ENCODE measurements at regions not wholly inside any gene's neighbourhood (a gene's known extent, or its start where the extent isn't known, plus 50 kb on each side); places are given as distances from the start of the nearest gene placed in this dataset.

DNA sequence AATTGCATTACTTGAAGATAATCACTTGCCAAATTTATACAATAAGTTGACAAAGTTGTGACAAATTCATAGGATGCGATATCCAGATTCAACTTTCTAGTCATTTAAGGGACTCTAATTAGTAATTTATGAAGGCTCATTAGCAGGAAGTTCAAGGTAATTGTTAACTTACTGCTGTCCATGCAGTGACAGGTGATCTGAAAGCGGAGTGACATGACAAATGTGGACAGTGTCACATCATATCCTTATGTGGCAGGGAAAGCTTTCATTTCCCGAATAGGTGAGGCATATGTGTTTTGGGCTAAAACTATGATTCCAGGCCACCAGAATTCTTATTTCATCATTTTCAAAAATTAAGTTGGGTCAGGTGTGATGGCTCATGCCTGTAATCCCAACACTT lies 115.9 kb upstream of the BMP2 start:
- Histone ChIP-seq H3K4me3 (ENCODE audit: low read depth, low read length) (no peak overlapping the region), H3K36me3 (ENCODE audit: control insufficient read depth in 2 of 2, insufficient read depth in 1 of 2, low read length in 2 of 2) (no peaks in the 10 kb centered on the region), H3K27ac (ENCODE audit: extremely low read depth, low read depth, low read length) (no peak overlapping the region), H3K9me3 (ENCODE audit: control insufficient read depth, insufficient read depth, low read depth, low read length) (no peaks in the 10 kb centered on the region), H3K4me1 (ENCODE audit: control insufficient read depth, insufficient read depth, low read length) (no peaks in the 10 kb centered on the region; the same call in 1 of the 2 replicates)
- POLR2A ChIA-PET, result no interaction called here
- CTCF ChIA-PET, result interaction anchor here (1.1 kb wide), 1 partner anchor 105 kb away, joined by 3 read pairs; no protein-coding TSS in a partner anchor
- TF ChIP-seq, protein P1, sequence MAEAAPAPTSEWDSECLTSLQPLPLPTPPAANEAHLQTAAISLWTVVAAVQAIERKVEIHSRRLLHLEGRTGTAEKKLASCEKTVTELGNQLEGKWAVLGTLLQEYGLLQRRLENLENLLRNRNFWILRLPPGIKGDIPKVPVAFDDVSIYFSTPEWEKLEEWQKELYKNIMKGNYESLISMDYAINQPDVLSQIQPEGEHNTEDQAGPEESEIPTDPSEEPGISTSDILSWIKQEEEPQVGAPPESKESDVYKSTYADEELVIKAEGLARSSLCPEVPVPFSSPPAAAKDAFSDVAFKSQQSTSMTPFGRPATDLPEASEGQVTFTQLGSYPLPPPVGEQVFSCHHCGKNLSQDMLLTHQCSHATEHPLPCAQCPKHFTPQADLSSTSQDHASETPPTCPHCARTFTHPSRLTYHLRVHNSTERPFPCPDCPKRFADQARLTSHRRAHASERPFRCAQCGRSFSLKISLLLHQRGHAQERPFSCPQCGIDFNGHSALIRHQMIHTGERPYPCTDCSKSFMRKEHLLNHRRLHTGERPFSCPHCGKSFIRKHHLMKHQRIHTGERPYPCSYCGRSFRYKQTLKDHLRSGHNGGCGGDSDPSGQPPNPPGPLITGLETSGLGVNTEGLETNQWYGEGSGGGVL (tag by site-specific recombination; IDR thresholded peaks at IDR 0.05), result no peak
- TF ChIP-seq ZNF664 (tag by site-specific recombination; IDR thresholded peaks at IDR 0.05) (no peak), ZNF184 (tag by site-specific recombination; IDR thresholded peaks at IDR 0.05) (no peak), ZNF610 (tag by site-specific recombination; IDR thresholded peaks at IDR 0.05; ENCODE audit: borderline replicate concordance) (no peak)
- TF ChIP-seq, protein P2, sequence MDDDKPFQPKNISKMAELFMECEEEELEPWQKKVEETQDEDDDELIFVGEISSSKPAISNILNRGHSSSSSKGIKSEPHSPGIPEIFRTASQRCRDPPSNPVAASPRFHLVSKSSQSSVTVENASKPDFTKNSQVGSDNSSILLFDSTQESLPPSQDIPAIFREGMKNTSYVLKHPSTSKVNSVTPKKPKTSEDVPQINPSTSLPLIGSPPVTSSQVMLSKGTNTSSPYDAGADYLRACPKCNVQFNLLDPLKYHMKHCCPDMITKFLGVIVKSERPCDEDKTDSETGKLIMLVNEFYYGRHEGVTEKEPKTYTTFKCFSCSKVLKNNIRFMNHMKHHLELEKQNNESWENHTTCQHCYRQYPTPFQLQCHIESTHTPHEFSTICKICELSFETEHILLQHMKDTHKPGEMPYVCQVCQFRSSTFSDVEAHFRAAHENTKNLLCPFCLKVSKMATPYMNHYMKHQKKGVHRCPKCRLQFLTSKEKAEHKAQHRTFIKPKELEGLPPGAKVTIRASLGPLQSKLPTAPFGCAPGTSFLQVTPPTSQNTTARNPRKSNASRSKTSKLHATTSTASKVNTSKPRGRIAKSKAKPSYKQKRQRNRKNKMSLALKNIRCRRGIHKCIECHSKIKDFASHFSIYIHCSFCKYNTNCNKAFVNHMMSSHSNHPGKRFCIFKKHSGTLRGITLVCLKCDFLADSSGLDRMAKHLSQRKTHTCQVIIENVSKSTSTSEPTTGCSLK (tag by site-specific recombination; IDR thresholded peaks at IDR 0.05), result no peak
- TF ChIP-seq, protein P3, sequence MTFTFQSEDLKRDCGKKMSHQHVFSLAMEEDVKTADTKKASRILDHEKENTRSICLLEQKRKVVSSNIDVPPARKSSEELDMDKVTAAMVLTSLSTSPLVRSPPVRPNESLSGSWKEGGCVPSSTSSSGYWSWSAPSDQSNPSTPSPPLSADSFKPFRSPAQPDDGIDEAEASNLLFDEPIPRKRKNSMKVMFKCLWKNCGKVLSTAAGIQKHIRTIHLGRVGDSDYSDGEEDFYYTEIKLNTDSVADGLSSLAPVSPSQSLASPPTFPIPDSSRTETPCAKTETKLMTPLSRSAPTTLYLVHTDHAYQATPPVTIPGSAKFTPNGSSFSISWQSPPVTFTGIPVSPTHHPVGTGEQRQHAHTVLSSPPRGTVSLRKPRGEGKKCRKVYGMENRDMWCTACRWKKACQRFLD (tag by site-specific recombination; IDR thresholded peaks at IDR 0.05), result no peak

DNA sequence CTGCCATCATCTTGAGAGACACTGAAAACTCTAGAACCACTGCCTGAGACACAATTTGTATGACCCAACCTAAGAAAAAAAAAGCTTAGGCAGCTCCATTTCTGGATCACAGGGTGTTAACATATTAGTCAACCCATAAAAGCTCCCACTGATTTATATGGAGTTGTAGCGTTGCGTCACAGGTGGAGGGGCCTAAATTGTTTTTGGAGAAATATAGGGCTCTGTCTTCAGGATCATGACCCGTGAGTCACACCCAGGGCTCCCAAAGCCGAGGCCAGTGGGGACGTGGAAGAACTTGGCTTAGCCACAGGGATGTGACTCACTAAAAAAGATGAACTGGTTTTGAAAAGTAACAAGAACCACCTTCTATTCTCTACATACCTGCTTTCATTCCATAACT lies 116.5 kb upstream of the BMP2 start:
- no peak overlapping the region for H3K4me3 ChIP-seq (ENCODE audit: low read depth, low read length)
- no peaks in the 10 kb centered on the region for H3K36me3 ChIP-seq (ENCODE audit: control insufficient read depth in 2 of 2, insufficient read depth in 1 of 2, low read length in 2 of 2)
- ChIA-PET POLR2A (interaction anchor here (0.8 kb wide), 1 partner anchor 85 kb away, joined by 3 read pairs; no protein-coding TSS in a partner anchor), CTCF (interaction anchor here (1.1 kb wide), 1 partner anchor 106 kb away, joined by 3 read pairs; no protein-coding TSS in a partner anchor)
- H3K4me1 ChIP-seq (ENCODE audit: control insufficient read depth, insufficient read depth, low read length), result no peaks in the 10 kb centered on the region; the same call in 1 of the 2 replicates
- H3K27ac ChIP-seq (ENCODE audit: extremely low read depth, low read depth, low read length), result no peak overlapping the region
- H3K9me3 ChIP-seq (ENCODE audit: control insufficient read depth, insufficient read depth, low read depth, low read length), result no peaks in the 10 kb centered on the region
- TF ChIP-seq, protein P4, sequence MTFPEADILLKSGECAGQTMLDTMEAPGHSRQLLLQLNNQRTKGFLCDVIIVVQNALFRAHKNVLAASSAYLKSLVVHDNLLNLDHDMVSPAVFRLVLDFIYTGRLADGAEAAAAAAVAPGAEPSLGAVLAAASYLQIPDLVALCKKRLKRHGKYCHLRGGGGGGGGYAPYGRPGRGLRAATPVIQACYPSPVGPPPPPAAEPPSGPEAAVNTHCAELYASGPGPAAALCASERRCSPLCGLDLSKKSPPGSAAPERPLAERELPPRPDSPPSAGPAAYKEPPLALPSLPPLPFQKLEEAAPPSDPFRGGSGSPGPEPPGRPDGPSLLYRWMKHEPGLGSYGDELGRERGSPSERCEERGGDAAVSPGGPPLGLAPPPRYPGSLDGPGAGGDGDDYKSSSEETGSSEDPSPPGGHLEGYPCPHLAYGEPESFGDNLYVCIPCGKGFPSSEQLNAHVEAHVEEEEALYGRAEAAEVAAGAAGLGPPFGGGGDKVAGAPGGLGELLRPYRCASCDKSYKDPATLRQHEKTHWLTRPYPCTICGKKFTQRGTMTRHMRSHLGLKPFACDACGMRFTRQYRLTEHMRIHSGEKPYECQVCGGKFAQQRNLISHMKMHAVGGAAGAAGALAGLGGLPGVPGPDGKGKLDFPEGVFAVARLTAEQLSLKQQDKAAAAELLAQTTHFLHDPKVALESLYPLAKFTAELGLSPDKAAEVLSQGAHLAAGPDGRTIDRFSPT (tag by site-specific recombination; IDR thresholded peaks at IDR 0.05), result 0 out of 2 replicates have a peak, but pooled peaks have one; percentile 38
- TF ChIP-seq GLIS2 (tag by site-specific recombination; IDR thresholded peaks at IDR 0.05) (no peak), KLF8 (tag by site-specific recombination; IDR thresholded peaks at IDR 0.05) (no peak), ZFP37 (tag by site-specific recombination; IDR thresholded peaks at IDR 0.05) (no peak)
- TF ChIP-seq, protein P5, sequence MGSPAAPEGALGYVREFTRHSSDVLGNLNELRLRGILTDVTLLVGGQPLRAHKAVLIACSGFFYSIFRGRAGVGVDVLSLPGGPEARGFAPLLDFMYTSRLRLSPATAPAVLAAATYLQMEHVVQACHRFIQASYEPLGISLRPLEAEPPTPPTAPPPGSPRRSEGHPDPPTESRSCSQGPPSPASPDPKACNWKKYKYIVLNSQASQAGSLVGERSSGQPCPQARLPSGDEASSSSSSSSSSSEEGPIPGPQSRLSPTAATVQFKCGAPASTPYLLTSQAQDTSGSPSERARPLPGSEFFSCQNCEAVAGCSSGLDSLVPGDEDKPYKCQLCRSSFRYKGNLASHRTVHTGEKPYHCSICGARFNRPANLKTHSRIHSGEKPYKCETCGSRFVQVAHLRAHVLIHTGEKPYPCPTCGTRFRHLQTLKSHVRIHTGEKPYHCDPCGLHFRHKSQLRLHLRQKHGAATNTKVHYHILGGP (tag by site-specific recombination; IDR thresholded peaks at IDR 0.05), result no peak
